Brain microvascular endothelial cell (primary cell): ENCODE measurements at regions not wholly inside any gene's neighbourhood (a gene's known extent, or its start where the extent isn't known, plus 50 kb on each side); places are given as distances from the start of the nearest gene placed in this dataset.

ENCODE experiments used
- DNase-seq: peaks from one replicate; pipeline ENCODE4 v3.0.0-alpha.2; 2020
- H3K27ac ChIP-seq: fragments of 250-450 bp; sonication (Bioruptor Pico); 2 replicates; pipeline ENCODE4 v1.5.1; 2020; ENCODE audit warnings: mild to moderate bottlenecking, moderate library complexity
- H3K27me3 ChIP-seq: fragments of 250-450 bp; sonication (Bioruptor Pico); replicated peaks from 2 replicates; pipeline ENCODE4 v1.5.1; 2020; ENCODE audit warnings: mild to moderate bottlenecking
- H3K36me3 ChIP-seq: fragments of 250-450 bp; sonication (Bioruptor Pico); replicated peaks from 2 replicates; pipeline ENCODE4 v1.5.1; 2020; ENCODE audit warnings: mild to moderate bottlenecking
- H3K4me3 ChIP-seq: 2 replicates; pipeline ENCODE4 v1.5.1; 2011; ENCODE audit warnings: low read depth, mild to moderate bottlenecking, control low read depth, low read length, moderate library complexity
- CTCF ChIP-seq: IDR thresholded peaks from 2 replicates; pipeline ENCODE4 v1.5.1; 2011; ENCODE audit warnings: low read depth, mild to moderate bottlenecking, moderate library complexity, low read length, control low read depth, inconsistent platforms; ENCODE audit errors: missing control alignments
- in situ Hi-C: cut with HindIII; loops from 2 replicates; pipeline ENCODE4 v1.10.0; 2017; ENCODE audit warnings: low sequenced_read_pairs, low pct_ligation_motif_present

GRCh38 chr15:45796433-45796832 is 161.6 kb downstream of the SQOR start:
- no peak for TF ChIP-seq CTCF
- Histone ChIP-seq H3K27ac (no peak overlapping the region), H3K27me3 (no peaks in the 10 kb centered on the region), H3K36me3 (no peaks in the 10 kb centered on the region), H3K4me3 (no peak overlapping the region)
- in situ Hi-C loops: no loop called here
- no peak for DNase-seq

- Histone ChIP-seq H3K36me3 (no peaks in the 10 kb centered on the region), H3K4me3 (no peak overlapping the region), H3K27me3 (no peaks in the 10 kb centered on the region), H3K27ac (no peak overlapping the region)
- DNase-seq: no peak
- in situ Hi-C loops: no loop called here
- TF ChIP-seq CTCF: no peak
Measured at GRCh38 chr15:45799508-45799907, 164.7 kb downstream of the SQOR start.

GRCh38 chr15:45801543-45801942 is 166.7 kb downstream of the SQOR start:
- Histone ChIP-seq H3K27ac (no peak overlapping the region), H3K4me3 (no peak overlapping the region), H3K27me3 (no peaks in the 10 kb centered on the region), H3K36me3 (no peaks in the 10 kb centered on the region)
- no peak for DNase-seq
- TF ChIP-seq CTCF: no peak
- in situ Hi-C loops: no loop called here

GRCh38 chr15:45802140-45802539 is 167.3 kb downstream of the SQOR start:
- H3K4me3 ChIP-seq: no peak overlapping the region
- TF ChIP-seq CTCF: no peak
- in situ Hi-C loops: no loop called here
- H3K36me3 ChIP-seq: no peaks in the 10 kb centered on the region
- no peaks in the 10 kb centered on the region for H3K27me3 ChIP-seq
- H3K27ac ChIP-seq: no peak overlapping the region
- DNase-seq: no peak

- no peak overlapping the region for H3K27ac ChIP-seq
- DNase-seq: no peak
- no peaks in the 10 kb centered on the region for H3K27me3 ChIP-seq
- H3K4me3 ChIP-seq: no peak overlapping the region
- no peaks in the 10 kb centered on the region for H3K36me3 ChIP-seq
- no peak for TF ChIP-seq CTCF
- in situ Hi-C loops: no loop called here
Measured at GRCh38 chr15:45804028-45804427, 169.2 kb downstream of the SQOR start.

GRCh38 chr15:45810201-45810600 is 175.4 kb downstream of the SQOR start:
- no peaks in the 10 kb centered on the region for H3K27me3 ChIP-seq
- no peak overlapping the region for H3K27ac ChIP-seq
- H3K4me3 ChIP-seq: no peak overlapping the region
- TF ChIP-seq CTCF: no peak
- in situ Hi-C loops: no loop called here
- DNase-seq: no peak
- no peaks in the 10 kb centered on the region for H3K36me3 ChIP-seq
